Neural progenitor cell (in vitro differentiated cells): ENCODE measurements at regions not wholly inside any gene's neighbourhood (a gene's known extent, or its start where the extent isn't known, plus 50 kb on each side); places are given as distances from the start of the nearest gene placed in this dataset.
A peak's percentile ranks its signal among the peaks of the same experiment; 100 is the strongest.

ENCODE experiments used
- DNase-seq: peaks from one replicate; pipeline ENCODE4 v3.0.0-alpha.2; 2016; ENCODE audit warnings: low spot score
- H2AFZ ChIP-seq: fragments of 200-600 bp; sonication (generic); replicated peaks from 2 replicates; pipeline ENCODE4 v1.6.1; 2016; ENCODE audit warnings: antibody characterized with exemption
- H3F3A ChIP-seq: fragments of 200-600 bp; sonication (generic); 2 replicates; pipeline ENCODE4 v1.6.1; 2016; ENCODE audit warnings: antibody characterized with exemption, low read depth
- H3K27ac ChIP-seq: fragments of 200-600 bp; sonication (generic); 2 replicates; pipeline ENCODE4 v1.5.1; 2016; ENCODE audit warnings: mild to moderate bottlenecking
- H3K27me3 ChIP-seq: fragments of 200-600 bp; sonication (generic); 2 replicates; pipeline ENCODE4 v1.6.1; 2016; ENCODE audit warnings: mild to moderate bottlenecking, moderate library complexity
- H3K36me3 ChIP-seq: fragments of 200-600 bp; sonication (generic); 2 replicates; pipeline ENCODE4 v1.5.1; 2016
- H3K4me1 ChIP-seq: fragments of 200-600 bp; sonication (generic); 2 replicates; pipeline ENCODE4 v1.6.1; 2016; ENCODE audit warnings: mixed run types
- H3K4me2 ChIP-seq: fragments of 200-600 bp; sonication (generic); 2 replicates; pipeline ENCODE4 v1.6.1; 2016
- H3K4me3 ChIP-seq: fragments of 200-600 bp; sonication (generic); 2 replicates; pipeline ENCODE4 v1.5.1; 2016
- H3K79me2 ChIP-seq: fragments of 200-600 bp; sonication (generic); 2 replicates; pipeline ENCODE4 v1.6.1; 2016; ENCODE audit warnings: low read depth
- H3K9ac ChIP-seq: fragments of 200-600 bp; sonication (generic); 2 replicates; pipeline ENCODE4 v1.6.1; 2016
- H3K9me3 ChIP-seq: fragments of 200-600 bp; sonication (generic); 2 replicates; pipeline ENCODE4 v1.5.1; 2016; ENCODE audit warnings: low read depth
- H4K20me1 ChIP-seq: fragments of 200-600 bp; sonication (generic); 2 replicates; pipeline ENCODE4 v1.6.1; 2016; ENCODE audit warnings: low read depth
- H3K27ac Mint-ChIP-seq: 3 replicates; pipeline ENCODE4 v1.8.0; 2021; ENCODE audit warnings: mixed read lengths
- H3K27me3 Mint-ChIP-seq: 2 replicates; pipeline ENCODE4 v1.8.0; 2022; ENCODE audit warnings: low read depth, mild to moderate bottlenecking, inconsistent platforms, moderate library complexity, mixed read lengths; ENCODE audit not compliant: insufficient read depth
- H3K36me3 Mint-ChIP-seq: 3 replicates; pipeline ENCODE4 v1.8.0; 2021; ENCODE audit warnings: mixed read lengths
- H3K4me1 Mint-ChIP-seq: 3 replicates; pipeline ENCODE4 v1.8.0; 2021; ENCODE audit warnings: mixed read lengths
- H3K4me3 Mint-ChIP-seq: 3 replicates; pipeline ENCODE4 v1.8.0; 2021; ENCODE audit warnings: mild to moderate bottlenecking, moderate library complexity, mixed read lengths
- H3K9me3 Mint-ChIP-seq: 3 replicates; pipeline ENCODE4 v1.8.0; 2020; ENCODE audit warnings: mixed read lengths
- CTCF ChIP-seq: fragments of 200-600 bp; sonication (generic); IDR thresholded peaks from 2 replicates; pipeline ENCODE4 v1.5.1; 2017; ENCODE audit warnings: antibody characterized with exemption, mild to moderate bottlenecking
- EZH2 ChIP-seq: fragments of 200-600 bp; sonication (generic); IDR thresholded peaks from 2 replicates; pipeline ENCODE4 v1.6.1; 2017; ENCODE audit warnings: antibody characterized with exemption, mild to moderate bottlenecking, moderate library complexity
- EZH2phosphoT487 ChIP-seq: fragments of 200-600 bp; sonication (generic); IDR thresholded peaks from 2 replicates; pipeline ENCODE4 v1.6.1; 2017; ENCODE audit warnings: antibody characterized with exemption

GRCh38 chr12:90653040-90653439 is 301.9 kb downstream of the CCER1 start:
- Histone ChIP-seq H3K4me3 (no peak overlapping the region), H3K9me3 (no peaks in the 10 kb centered on the region), H3K79me2 (no peaks in the 10 kb centered on the region), H3K27ac (no peak overlapping the region), H3F3A (no peaks in the 10 kb centered on the region), H2AFZ (no peak overlapping the region), H3K27me3 (no peaks in the 10 kb centered on the region), H3K4me2 (no peak overlapping the region), H3K9ac (no peak overlapping the region), H3K36me3 (no peaks in the 10 kb centered on the region), H4K20me1 (no peaks in the 10 kb centered on the region), H3K4me1 (peaks cover 9% of the 10 kb centered on the region)
- DNase-seq = no peak
- TF ChIP-seq CTCF (no peak), EZH2 (no peak), EZH2phosphoT487 (no peak)
- H3K4me1 Mint-ChIP-seq = peaks cover 11% of the 10 kb centered on the region
- no peaks in the 10 kb centered on the region for H3K9me3 Mint-ChIP-seq
- no peaks in the 10 kb centered on the region for H3K36me3 Mint-ChIP-seq
- H3K4me3 Mint-ChIP-seq = no peak overlapping the region
- H3K27me3 Mint-ChIP-seq = no peaks in the 10 kb centered on the region
- H3K27ac Mint-ChIP-seq = no peak overlapping the region

- no peaks in the 10 kb centered on the region for H3K79me2 ChIP-seq
- H3K27ac Mint-ChIP-seq = no peak overlapping the region
- H3K4me1 ChIP-seq = peaks cover 9% of the 10 kb centered on the region
- H3F3A ChIP-seq = no peaks in the 10 kb centered on the region
- H3K36me3 Mint-ChIP-seq = no peaks in the 10 kb centered on the region
- H3K36me3 ChIP-seq = no peaks in the 10 kb centered on the region
- no peak overlapping the region for H3K4me2 ChIP-seq
- H3K4me3 Mint-ChIP-seq = no peak overlapping the region
- no peaks in the 10 kb centered on the region for H3K27me3 ChIP-seq
- no peak overlapping the region for H3K27ac ChIP-seq
- peak; percentile 11 for DNase-seq
- no peaks in the 10 kb centered on the region for H3K9me3 Mint-ChIP-seq
- peaks cover 11% of the 10 kb centered on the region for H3K4me1 Mint-ChIP-seq
- no peaks in the 10 kb centered on the region for H4K20me1 ChIP-seq
- H3K9me3 ChIP-seq = no peaks in the 10 kb centered on the region
- no peak overlapping the region for H3K4me3 ChIP-seq
- H2AFZ ChIP-seq = peak overlapping the region; percentile 5
- H3K9ac ChIP-seq = no peak overlapping the region
- no peaks in the 10 kb centered on the region for H3K27me3 Mint-ChIP-seq
- TF ChIP-seq CTCF = no peak
- no peak for TF ChIP-seq EZH2
- no peak for TF ChIP-seq EZH2phosphoT487
Observed at GRCh38 chr12:90652280-90652679, 302.7 kb downstream of the CCER1 start.

- Mint-ChIP-seq H3K4me3 (no peak overlapping the region), H3K4me1 (no peaks in the 10 kb centered on the region), H3K27ac (no peak overlapping the region), H3K9me3 (no peaks in the 10 kb centered on the region), H3K27me3 (no peaks in the 10 kb centered on the region), H3K36me3 (no peaks in the 10 kb centered on the region)
- Histone ChIP-seq H3F3A (no peaks in the 10 kb centered on the region), H3K36me3 (no peaks in the 10 kb centered on the region), H3K4me3 (no peak overlapping the region), H3K9ac (no peak overlapping the region), H3K27me3 (no peaks in the 10 kb centered on the region), H3K9me3 (no peaks in the 10 kb centered on the region), H3K4me1 (no peaks in the 10 kb centered on the region), H4K20me1 (no peaks in the 10 kb centered on the region), H3K27ac (no peak overlapping the region), H2AFZ (no peak overlapping the region), H3K79me2 (no peaks in the 10 kb centered on the region), H3K4me2 (no peak overlapping the region)
- DNase-seq = no peak
- TF ChIP-seq EZH2 (no peak), CTCF (no peak), EZH2phosphoT487 (no peak)
Observed at GRCh38 chr12:90645181-90645580, 309.8 kb downstream of the CCER1 start.
